Renal cortex interstitium (tissue), 11 donors: ENCODE measurements at regions not wholly inside any gene's neighbourhood (a gene's known extent, or its start where the extent isn't known, plus 50 kb on each side); places are given as distances from the start of the nearest gene placed in this dataset.
"Not testable (repeated sequence)": the region's sequence is repeated elsewhere in the genome, so short reads cannot be mapped to it uniquely, and the experiment has no call there.

Experiments
- DNase-seq, 11 donors: peaks; one replicate each; pipeline ENCODE4 v3.0.0-alpha.2; 2013; ENCODE audit warnings: low read depth in 9 of 11, low spot score in 4 of 11; ENCODE audit errors: extremely low read depth in 1 of 11

- DNase-seq: no peak
Observed at GRCh38 chr5:39717176-39717897, 292.6 kb upstream of the DAB2 start.

GRCh38 chr5:39716532-39717028, 291.8 kb upstream of the DAB2 start:
- DNase-seq: peak in 1 of 11 donors; percentile 18

- peak; percentile 17 to 62 (median 37) for DNase-seq
Observed at GRCh38 chr5:39714036-39714698, 289.4 kb upstream of the DAB2 start.

- DNase-seq: no peak
Observed at GRCh38 chr5:39713250-39713916, 288.6 kb upstream of the DAB2 start.

GRCh38 chr5:39712316-39713249, 287.8 kb upstream of the DAB2 start:
- no peak for DNase-seq

GRCh38 chr5:39711821-39712220, 287.0 kb upstream of the DAB2 start:
- DNase-seq: no peak

GRCh38 chr5:39709032-39709431, 284.3 kb upstream of the DAB2 start:
- DNase-seq: no peak

GRCh38 chr5:39702928-39703327, 278.1 kb upstream of the DAB2 start:
- DNase-seq: no peak

- no peak for DNase-seq
Observed at GRCh38 chr5:39700523-39700922, 275.7 kb upstream of the DAB2 start.

- DNase-seq: no peak
Observed at GRCh38 chr5:39698838-39699560, 274.2 kb upstream of the DAB2 start.

- DNase-seq: peak in 3 of 11 donors; percentile 17 to 25 (median 21)
Observed at GRCh38 chr5:39697881-39698280, 273.1 kb upstream of the DAB2 start.

- no peak for DNase-seq
Observed at GRCh38 chr5:39696672-39697398, 272.1 kb upstream of the DAB2 start.

GRCh38 chr5:39691993-39692392, 267.2 kb upstream of the DAB2 start:
- DNase-seq: no peak

GRCh38 chr5:39691136-39691535, 266.4 kb upstream of the DAB2 start:
- DNase-seq: no peak

- no peak for DNase-seq
Observed at GRCh38 chr5:39689919-39690318, 265.1 kb upstream of the DAB2 start.

GRCh38 chr5:39687924-39688323, 263.1 kb upstream of the DAB2 start:
- not testable (repeated sequence) for DNase-seq

- DNase-seq: no peak
Observed at GRCh38 chr5:39680213-39680612, 255.4 kb upstream of the DAB2 start.

GRCh38 chr5:39678534-39678933, 253.8 kb upstream of the DAB2 start:
- no peak for DNase-seq
